ENCODE measurements at regions not wholly inside any gene's neighbourhood (a gene's known extent, or its start where the extent isn't known, plus 50 kb on each side); places are given as distances from the start of the nearest gene placed in this dataset.
"Not testable (repeated sequence)": the region's sequence is repeated elsewhere in the genome, so short reads cannot be mapped to it uniquely, and the experiment has no call there.

GRCh38 chr10:84005403-84005802 is 133.9 kb upstream of the GHITM start:
- no peak for DNase-seq

- no peak for DNase-seq
Observed at GRCh38 chr10:84007482-84007881, 131.8 kb upstream of the GHITM start.

GRCh38 chr10:84008878-84009277 is 130.4 kb upstream of the GHITM start:
- peak in 1 of 2 experiments; percentile 1 for DNase-seq

- no peak for DNase-seq
Observed at GRCh38 chr10:84012431-84012830, 126.9 kb upstream of the GHITM start.

GRCh38 chr10:84012831-84013458 is 126.4 kb upstream of the GHITM start:
- no peak for DNase-seq

- DNase-seq = no peak
Observed at GRCh38 chr10:84015877-84016595, 123.3 kb upstream of the GHITM start.

GRCh38 chr10:84018826-84019225 is 120.5 kb upstream of the GHITM start:
- DNase-seq = no peak

- DNase-seq = not testable (repeated sequence)
Observed at GRCh38 chr10:84019854-84020458, 119.4 kb upstream of the GHITM start.

- DNase-seq = no peak
Observed at GRCh38 chr10:84026821-84027257, 112.5 kb upstream of the GHITM start.

- DNase-seq = no peak
Observed at GRCh38 chr10:84029840-84030239, 109.5 kb upstream of the GHITM start.

GRCh38 chr10:84038035-84038434 is 101.3 kb upstream of the GHITM start:
- no peak for DNase-seq

GRCh38 chr10:84039957-84040356 is 99.4 kb upstream of the GHITM start:
- no peak for DNase-seq

GRCh38 chr10:84047258-84048010 is 91.9 kb upstream of the GHITM start:
- DNase-seq = no peak

GRCh38 chr10:84049645-84050011 is 89.7 kb upstream of the GHITM start:
- DNase-seq = no peak

- DNase-seq = no peak
Observed at GRCh38 chr10:84053626-84054025, 85.7 kb upstream of the GHITM start.

- DNase-seq = no peak
Observed at GRCh38 chr10:84054743-84055142, 84.6 kb upstream of the GHITM start.

GRCh38 chr10:84059526-84059925 is 79.8 kb upstream of the GHITM start:
- no peak for DNase-seq

GRCh38 chr10:84063440-84063839 is 75.9 kb upstream of the GHITM start:
- DNase-seq = no peak

GRCh38 chr10:84065804-84066601 is 73.3 kb upstream of the GHITM start:
- DNase-seq = no peak

- no peak for DNase-seq
Observed at GRCh38 chr10:84074521-84074920, 64.8 kb upstream of the GHITM start.

GRCh38 chr10:84075226-84076046 is 63.9 kb upstream of the GHITM start:
- DNase-seq = no peak

- no peak for DNase-seq
Observed at GRCh38 chr10:84076047-84076388, 63.3 kb upstream of the GHITM start.

Measured in SHP77 (cell line).